ENCODE measurements at regions not wholly inside any gene's neighbourhood (a gene's known extent, or its start where the extent isn't known, plus 50 kb on each side); places are given as distances from the start of the nearest gene placed in this dataset.

DNA sequence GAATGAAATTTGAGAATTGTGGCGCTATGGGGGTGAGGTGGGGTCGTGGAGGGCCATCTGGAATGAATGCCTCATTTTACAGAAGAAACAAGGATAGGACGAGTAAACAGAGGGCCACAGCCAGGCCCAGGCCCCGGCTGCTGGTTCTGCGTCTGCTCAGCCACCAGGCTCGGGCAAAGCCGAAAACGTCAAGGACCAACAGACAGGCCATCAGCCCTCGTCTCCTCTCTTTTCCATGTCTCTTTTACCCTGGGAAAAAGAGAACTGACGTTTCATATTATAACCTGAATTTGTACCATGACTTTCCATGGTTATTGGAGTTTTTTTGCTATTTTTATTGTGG lies 212.4 kb upstream of the ARID1B start:
- DNase-seq (ENCODE audit: low spot score), result no peak

DNA sequence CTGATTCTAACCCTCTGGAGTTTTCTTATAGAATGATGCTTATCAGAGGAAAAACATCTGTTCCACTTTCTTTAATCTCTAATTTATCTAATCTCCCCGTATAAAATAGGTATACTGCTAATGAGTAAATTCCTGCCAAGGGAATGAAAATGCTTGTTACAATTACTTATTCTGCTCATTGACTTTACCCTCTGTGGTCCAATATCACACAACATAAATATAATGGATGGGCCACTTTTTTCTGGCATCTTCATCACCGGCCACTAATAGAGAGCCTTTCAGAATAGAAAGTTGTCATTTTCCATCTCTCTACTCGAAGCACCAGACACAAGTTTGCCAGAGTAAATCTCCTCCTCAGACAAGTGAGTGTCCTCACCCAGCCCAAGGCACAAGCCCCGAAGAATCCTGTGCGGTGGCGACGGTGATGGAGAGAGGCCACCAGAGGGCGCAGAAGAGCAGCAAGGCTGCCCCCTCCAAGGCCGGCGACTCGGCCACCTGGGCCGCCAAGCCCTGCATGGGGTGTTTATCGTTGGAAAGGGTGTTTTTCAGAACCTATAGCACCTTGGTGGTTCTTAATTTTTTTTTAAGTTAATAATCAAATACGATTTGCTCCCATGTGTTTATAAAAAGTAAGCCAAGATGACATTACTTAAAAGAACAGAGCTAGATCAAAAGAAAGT lies 212.9 kb upstream of the ARID1B start:
- peak; percentile 73 for DNase-seq (ENCODE audit: low spot score)

DNA sequence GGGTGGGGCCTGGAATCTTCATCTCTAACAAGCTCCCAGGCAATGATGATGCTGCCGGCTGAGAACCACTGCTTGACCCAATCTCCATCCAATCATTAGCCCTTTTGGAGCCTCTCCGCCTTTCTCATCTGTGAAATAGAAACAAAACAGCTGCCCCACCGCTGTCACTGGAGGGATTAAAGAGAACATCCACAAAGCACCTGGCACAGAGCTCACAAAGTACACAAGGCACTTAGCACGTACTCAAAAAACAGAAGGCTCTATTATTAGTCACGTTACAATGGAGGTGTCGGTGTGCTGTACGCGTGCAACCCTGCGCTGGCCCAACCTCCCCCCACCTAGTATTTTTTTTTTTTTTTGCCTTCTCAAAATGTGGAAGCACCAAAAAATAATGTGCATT lies 213.5 kb upstream of the ARID1B start:
- DNase-seq (ENCODE audit: low spot score), result no peak

DNA sequence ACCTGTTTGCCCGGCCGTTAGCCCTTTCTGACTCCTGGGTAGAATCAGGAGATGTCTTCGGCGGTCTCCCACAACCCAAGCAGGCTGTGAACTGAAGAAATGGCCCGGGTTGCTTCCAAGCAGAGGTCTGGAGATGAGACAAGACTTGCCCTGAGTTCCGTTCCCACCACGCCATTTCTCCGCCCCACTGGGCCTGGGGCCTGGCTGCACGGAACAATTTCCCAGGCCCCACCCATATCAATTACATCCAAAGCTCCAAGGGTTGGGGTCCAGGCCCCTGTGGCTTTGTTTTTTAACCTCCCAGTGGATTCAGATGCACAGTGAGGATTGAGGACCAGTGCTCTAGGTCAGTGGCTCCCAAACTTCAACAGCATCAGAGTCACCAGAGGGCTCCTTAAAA lies 214.5 kb upstream of the ARID1B start:
- no peak for DNase-seq (ENCODE audit: low spot score)

DNA sequence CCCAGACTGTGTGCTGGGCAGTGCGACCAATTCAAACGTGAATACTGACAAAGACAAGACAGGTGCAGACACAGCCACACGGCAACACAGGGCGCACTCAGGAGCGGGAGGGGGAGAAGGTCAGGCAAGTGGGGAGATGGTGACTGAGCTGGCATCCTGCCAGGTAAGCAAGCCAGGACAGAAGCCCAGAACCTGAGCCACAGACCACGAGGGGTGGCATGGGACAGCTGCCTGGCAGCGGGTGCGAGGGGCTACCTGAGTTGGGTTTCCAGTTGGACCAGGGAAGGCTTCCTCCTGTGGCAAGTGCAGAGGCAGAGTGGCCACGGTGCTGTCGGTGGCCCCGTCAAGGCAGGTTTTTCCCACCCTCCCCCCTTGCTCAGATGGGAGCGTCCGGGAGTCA lies 215.2 kb upstream of the ARID1B start:
- no peak for DNase-seq (ENCODE audit: low spot score)

DNA sequence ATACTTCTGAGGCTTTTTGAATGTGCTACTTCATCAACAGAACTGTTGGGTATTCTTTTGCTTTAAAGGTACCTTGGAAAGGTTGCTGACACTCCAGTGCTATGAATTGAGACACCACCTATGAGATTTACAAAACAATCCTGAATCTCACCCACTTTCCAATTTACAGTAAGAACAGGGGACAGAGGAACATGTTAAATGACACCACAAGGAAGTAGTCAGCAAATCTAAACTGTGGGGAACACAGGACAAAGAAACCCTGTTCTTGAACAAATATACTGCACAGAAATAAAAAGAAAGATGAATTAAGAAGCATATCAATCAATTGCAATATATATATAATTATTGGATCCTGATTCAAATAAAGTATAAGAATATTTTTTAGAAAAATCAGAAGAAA lies 216.7 kb upstream of the ARID1B start:
- DNase-seq (ENCODE audit: low spot score), result no peak

DNA sequence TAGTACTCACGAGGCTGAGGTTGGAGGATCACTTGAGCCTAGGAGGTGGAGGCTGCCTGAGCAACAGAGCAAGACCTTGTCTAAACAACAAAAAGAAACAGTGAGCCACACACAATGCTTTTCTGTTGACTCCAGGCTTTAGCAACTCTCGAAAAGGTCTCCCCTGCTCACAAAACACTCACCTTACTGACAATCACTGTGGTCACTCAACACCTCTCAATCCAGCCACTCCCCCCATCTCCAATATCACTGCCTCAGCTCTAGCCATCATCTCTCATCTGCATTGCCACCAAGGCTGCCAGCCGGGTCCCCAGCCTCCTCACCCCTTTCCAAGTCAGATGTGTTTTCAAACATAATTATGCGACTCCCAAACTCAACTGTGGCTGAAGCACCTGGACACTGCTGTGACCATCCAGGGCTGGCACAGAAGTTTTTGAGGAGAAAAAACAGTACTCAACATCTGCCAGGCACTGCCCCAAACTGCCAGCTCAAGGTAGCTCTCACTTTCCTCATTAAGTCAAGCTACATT lies 218.0 kb upstream of the ARID1B start:
- no peak for DNase-seq (ENCODE audit: low spot score)

DNA sequence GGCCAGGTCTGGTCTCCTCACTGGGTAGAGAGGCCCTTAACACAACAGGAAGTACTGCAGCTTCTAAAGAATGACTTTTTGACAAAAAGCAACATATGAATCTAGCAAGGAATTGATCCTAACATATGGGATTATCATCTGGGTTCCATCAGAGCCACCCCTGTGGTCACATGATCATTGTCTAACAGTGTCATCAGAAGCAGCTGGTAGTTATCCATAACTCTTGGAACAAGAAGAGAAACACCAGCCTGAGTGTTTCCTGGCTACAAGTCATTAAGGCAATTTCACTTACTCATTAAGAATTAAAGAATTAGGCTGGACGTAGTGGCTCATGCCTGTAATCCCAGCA lies 219.3 kb upstream of the ARID1B start:
- no peak for DNase-seq (ENCODE audit: low spot score)

DNA sequence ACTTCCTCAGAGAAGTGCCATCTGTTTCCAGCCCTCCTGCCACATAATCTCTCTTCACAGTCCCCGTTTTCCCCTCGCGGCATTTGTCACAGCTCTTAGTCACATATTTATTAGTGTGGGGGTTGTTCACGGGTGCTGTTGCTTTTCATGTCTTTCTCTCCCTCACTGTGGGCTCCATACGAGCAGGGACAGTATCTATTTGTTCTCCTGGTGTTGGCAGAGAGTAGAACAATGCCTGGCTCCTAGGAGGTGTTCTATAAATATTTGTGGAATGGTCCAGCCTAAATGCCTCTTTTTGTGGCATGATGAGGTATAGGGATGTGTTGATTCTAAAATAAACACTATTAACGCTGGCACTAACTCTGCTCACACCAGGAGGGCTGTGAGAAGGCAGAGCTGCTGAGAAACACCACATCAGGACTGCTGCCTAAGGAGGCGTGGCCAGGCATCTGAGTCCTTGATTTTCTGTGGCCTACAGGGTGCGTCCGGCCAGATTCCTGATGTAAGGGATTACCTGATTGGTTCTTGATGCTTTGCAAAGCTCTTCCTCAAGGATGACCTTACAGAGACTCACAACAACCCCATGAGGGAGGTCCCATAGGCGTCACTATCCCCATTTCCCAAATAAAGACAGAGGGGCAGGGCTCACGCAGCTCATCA lies 219.8 kb upstream of the ARID1B start:
- DNase-seq (ENCODE audit: low spot score), result peak; percentile 50

DNA sequence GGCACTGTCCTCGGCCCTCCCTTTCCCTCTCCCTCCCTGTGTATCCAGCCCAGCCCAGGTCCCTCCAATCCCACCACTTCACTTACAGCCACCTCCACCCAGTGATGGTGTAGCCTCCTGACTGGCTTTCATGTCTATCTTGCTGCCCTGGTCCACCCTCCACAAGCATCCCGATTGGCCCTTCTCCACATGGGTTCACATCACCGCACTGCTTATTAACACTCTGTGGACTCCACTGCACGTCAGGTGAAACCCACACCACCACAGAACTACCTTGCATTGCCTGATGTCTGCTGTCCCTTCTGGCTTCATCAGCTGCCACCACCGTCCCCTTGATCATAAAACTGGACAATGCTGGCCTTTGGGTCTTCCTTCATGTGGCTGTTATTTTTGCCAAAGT lies 220.4 kb upstream of the ARID1B start:
- no peak for DNase-seq (ENCODE audit: low spot score)

DNA sequence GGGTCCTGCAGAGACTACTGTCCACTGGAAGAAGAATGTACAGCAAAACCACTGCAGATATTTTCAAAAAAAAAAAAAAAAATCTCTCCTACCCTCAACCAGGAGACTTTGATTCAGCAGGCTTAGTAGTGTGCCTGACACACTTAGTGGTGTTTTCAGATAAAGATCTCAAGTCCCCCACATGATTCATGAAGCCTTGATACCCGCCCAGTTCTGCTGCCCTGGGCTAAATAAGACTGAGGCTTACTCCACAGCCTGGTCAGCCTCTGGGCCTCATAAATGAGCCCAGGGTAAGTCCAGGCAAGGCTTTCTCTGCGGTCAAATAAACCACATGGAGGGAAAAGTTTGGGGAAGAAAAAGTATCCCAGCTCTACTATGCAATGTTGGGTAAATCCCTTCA lies 222.1 kb upstream of the ARID1B start:
- no peak for DNase-seq (ENCODE audit: low spot score)

DNA sequence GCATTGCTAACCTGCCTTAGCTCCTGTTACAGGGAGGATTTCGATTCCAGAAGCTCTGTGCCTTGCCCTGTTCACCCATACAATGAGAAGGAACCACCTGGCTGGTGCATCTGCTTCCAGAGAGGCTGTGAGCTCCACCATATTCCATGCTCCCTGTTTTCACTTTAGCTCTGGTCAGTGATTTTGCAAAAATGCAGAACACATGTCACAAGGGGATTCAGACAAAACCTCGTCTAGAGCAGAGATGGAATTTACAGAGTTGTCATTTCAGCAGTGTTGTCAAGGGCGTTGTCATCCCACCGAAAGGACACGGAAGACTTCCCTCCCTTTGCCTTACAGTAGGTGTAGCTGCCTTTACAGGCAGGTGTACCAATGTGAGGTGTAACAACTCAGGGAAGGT lies 223.0 kb upstream of the ARID1B start:
- DNase-seq (ENCODE audit: low spot score), result no peak

DNA sequence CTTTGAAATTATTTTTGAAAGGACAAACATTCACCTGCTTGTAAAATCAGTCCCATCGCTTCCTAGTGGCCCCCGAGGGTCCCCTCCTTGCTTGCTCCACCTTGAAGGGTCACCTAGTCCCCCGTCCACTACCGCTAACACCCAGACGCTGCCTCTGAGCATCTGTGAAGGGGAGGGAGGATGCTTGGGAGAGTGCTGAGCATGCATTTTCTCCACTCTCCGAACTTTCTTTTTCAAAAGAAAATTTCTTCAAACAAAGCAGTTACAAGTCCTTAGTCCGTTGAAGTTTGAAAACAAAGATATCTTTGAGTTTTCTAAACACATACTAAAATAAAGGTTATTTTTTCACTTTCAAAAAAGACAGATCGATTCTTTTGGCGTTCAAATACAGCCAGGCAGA lies 224.3 kb upstream of the ARID1B start:
- no peak for DNase-seq (ENCODE audit: low spot score)

DNA sequence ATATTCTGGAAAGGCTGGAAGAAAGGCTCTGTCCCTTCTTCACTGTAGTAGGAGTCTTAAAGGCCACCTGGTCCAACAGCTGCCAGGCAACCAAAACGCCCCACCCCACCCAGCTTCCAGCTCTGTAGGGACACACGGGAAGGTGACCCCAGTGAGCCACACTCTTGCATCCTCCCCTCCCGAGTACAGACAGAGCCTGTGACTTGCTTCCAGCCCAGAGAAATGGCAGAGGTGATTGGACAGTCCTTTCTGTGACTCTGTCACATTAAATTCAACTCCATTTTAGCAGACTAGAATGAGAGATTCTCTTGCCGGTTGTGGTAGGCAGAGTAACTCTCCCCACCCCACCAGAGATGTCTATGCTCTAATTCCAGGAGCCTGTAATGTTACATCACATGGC lies 226.2 kb upstream of the ARID1B start:
- no peak for DNase-seq (ENCODE audit: low spot score)

DNA sequence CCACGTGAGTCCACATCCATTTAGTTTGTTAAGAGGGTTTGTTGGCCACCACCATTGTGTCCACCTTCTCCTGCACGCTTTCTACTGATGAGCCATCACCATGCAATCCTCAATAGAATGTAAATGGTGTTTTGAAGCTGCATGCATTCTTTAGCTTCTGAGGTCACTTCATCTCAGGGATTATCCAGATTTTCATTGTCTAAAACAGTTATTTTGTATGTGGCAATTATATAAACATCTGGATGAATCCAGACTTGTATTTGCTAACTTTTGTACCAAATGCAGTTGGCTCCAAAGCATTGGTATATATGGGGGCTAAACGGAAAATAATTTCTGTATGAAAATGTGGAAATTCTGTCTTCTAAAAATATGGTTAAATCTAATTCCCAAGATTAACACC lies 231.2 kb upstream of the ARID1B start:
- no peak for DNase-seq (ENCODE audit: low spot score)

DNA sequence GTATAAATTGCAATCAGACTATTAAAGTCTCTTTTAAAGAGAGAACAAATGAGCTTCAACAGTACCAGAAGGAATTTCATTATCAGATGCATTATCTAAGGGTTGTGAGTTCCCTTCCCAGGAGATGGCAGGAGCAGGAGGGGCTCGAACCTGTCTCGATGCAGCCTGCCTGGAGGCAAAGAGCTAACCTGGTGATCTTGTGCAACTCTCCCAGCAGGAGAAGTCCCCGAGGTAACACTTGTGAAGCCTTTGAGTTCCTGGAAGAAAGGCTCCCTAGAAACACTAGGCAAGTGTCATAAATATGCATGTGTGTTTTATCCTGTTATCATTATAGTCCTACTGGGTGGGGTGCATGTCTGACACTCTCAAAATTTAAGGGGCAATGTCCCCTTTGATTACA lies 232.2 kb upstream of the ARID1B start:
- DNase-seq (ENCODE audit: low spot score), result no peak

DNA sequence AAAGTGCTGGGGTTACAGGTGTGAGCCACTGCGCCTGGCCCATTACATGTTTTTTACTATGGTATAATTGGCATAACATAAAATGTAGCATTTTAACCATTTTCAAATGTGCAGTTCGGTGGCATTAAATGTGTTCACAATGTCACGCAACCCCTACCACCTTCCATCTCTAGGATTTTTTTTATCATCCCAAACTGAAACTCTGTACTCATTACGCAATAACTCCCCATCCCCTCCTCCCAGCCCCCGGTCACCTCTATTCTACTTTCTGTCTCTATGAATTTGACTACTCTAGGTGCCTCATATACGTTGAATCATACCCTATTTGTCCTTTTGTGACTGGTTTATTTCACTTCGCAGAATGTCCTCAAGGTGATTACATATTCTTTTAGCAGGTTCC lies 233.1 kb upstream of the ARID1B start:
- no peak for DNase-seq (ENCODE audit: low spot score)

DNA sequence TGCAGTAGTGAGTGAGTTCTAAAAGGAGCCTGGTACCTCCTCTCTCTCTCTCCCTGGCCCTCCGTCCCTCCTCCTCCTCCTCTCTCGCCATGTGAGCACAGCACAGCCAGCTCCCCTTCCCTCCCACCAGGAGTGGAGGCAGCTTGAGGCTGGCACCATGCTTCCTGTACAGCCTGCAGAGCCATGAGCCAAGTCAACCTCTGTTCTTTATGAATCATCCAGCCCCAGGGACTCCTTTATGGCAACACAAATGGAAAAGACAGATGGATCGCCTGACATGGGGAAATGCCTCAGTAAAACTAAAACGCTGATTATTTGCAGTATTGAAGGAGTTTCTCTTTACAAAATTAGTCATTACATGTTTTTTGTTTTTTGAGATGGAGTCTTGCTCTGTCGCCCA lies 233.7 kb upstream of the ARID1B start:
- DNase-seq (ENCODE audit: low spot score), result no peak

DNA sequence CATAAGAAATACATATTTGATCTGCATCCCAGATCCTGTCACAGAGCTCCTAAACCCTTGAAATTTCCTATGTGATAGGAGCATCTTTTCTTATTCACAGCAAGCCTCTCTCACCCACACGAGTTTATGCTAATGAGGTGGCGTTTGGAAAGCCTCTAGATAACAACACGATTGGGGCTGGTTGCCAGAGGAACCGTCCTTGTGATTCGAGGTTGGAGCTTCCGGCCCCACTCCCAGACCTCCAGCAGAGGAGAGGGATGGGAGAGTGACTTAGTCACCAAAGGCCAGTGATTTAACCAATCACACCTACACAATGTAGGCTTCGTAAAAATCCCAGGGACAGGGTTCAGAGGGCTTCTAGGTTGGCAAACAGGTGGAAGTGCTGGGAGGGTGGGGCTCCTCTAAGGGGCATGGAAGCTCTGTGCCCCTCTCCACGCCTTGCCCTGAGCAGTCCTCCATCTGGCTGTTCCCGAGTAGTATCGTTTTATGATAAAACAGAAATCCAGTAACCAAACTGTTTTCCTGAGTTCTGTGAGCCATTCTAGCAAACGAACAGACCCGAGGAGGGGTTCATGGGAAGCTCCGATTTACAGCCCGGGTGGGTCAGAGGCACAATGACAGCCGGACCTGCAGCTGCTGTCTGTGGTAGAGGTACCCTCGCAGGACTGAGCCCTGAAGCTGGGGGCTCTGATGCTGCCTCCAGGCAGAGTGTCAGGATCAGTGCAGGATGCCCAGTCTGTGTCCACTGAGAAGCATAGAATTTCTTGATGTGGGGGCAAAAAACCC lies 238.1 kb upstream of the ARID1B start:
- DNase-seq (ENCODE audit: low spot score), result no peak

DNA sequence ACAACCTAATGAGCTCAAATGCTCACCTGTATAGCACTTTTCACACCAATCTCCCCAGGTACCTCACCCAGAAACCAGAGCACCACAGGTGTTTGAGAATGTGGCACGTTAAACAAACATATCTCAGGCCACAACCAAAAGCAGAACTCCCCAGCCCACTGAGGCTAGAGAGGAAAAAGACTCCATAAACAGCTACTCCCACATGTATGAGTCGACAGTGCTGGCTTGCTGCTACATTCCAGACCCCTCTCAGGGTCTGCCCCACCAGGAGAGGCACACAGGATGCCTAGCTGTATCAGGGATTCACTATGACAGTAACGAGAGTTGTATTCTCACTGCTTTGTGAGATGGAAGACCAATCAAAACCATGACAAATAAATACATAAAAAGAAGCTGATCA lies 242.6 kb upstream of the ARID1B start:
- DNase-seq (ENCODE audit: low spot score), result no peak

DNA sequence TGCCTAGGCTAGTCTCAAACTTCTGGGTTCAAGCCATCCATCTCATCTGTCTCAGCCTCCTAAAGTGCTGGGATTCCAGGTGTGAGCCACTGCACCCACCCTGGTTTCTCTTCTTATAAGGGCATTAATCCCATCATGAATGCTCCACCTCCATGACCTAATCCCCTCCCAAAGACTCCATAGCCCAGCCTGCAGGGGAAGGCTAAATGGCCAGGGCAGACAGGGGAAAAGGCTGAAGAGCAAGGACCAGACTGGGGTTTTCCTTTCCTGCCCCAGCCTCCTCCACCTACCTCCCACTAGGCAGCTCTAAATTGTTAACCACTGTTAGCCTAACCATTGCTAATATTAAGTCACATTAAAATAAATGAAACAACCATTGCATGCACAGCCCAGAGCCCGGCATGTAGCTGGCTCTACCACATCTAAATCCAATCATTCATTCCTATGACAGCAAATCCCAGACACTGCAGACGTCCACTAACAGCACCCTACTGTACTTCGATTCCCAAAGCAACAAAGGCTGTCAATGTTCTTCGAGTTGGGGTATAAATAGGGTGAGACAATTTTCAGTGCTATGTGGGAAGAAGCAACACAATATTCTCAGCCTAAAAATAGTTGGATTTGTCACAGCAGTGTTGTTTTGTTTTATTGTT lies 243.2 kb upstream of the ARID1B start:
- no peak for DNase-seq (ENCODE audit: low spot score)

DNA sequence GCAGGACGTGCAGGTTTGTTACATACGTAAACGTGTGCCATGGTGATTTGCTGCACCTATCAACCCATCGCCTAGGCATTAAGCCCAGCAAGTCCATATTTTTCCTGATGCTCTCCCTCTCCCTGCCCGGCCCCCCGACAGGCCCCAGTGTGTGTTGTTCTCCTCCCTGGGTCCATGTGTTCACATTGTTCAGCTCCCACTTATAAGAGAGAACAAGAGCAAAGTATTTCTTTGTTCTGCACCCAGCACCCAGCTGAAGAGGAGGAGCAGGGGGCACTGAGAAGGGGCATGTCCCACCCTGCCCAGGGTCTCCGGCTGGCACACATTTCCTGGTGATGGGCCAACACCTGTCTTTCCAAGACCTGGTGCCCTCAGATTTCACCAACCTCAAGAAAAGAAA lies 251.1 kb upstream of the ARID1B start:
- no peak for DNase-seq (ENCODE audit: low spot score)

DNA sequence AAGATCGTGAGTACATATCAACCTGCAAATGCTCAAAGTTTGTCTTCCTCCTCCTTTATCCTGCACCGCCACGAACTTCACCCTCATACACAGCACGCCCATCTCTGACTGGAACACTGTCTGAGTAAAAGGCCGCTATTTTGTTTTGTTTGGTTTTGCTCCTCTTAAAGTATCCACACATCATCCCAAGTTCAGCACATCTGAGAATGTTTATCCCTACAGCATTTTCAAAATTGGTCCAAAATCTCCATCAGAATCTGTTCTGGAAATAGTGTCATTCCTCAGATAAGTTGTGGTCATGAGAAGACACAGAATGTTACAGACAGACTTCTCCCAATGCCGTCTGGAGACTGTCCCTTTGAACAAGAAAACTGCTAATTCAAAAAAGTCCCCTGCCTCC lies 251.6 kb upstream of the ARID1B start:
- DNase-seq (ENCODE audit: low spot score), result no peak
